Adrenal gland (tissue), 5 donors: ENCODE measurements at regions not wholly inside any gene's neighbourhood (a gene's known extent, or its start where the extent isn't known, plus 50 kb on each side); places are given as distances from the start of the nearest gene placed in this dataset.

ENCODE experiments used
- POLR2A ChIP-seq, 2 donors: fragments of 450-650 bp; IDR thresholded peaks; one replicate each; pipeline ENCODE4 v1.6.1; 2017; ENCODE audit warnings: antibody characterized with exemption in 2 of 2, mild to moderate bottlenecking in 2 of 2, moderate library complexity in 1 of 2
- TF ChIP-seq, protein P1 (sequence below), 6 experiments: fragments of 450-650 bp in 4 of 6; fragments of 200-600 bp in 2 of 6; sonication (generic) in 1 of 6; IDR thresholded peaks; 1 replicate in 5 of 6; 2 replicates in 1 of 6; pipeline versions ENCODE4 v1.5.1 to v1.8.0; 2016 to 2021; ENCODE audit warnings: antibody characterized with exemption in 6 of 6, mild to moderate bottlenecking in 2 of 6, moderate library complexity in 1 of 6
- donor health status: DM: no; HTN: no; CAD: no.

DNA sequence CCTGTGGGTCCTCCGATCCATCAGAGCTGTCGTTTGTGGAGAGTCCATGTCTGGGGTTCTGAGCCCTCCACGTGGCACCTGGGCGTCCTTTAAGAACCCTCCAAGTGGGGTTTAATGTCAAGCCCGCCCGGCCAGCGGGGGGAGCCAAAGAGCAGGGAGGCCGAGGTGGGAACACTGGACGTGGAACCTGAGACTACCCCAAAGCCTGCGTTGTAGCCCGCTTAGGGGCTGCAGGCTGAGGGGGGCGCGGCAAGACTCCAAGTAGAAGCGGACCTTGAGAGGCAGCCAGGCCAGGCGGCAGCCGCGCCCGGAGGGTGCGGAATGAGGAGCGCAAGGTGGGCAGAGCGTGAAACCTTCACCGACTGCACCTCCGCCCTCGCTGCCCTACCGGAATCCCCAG is 126.2 kb upstream of the ATP10A start:
- TF ChIP-seq, protein P1, sequence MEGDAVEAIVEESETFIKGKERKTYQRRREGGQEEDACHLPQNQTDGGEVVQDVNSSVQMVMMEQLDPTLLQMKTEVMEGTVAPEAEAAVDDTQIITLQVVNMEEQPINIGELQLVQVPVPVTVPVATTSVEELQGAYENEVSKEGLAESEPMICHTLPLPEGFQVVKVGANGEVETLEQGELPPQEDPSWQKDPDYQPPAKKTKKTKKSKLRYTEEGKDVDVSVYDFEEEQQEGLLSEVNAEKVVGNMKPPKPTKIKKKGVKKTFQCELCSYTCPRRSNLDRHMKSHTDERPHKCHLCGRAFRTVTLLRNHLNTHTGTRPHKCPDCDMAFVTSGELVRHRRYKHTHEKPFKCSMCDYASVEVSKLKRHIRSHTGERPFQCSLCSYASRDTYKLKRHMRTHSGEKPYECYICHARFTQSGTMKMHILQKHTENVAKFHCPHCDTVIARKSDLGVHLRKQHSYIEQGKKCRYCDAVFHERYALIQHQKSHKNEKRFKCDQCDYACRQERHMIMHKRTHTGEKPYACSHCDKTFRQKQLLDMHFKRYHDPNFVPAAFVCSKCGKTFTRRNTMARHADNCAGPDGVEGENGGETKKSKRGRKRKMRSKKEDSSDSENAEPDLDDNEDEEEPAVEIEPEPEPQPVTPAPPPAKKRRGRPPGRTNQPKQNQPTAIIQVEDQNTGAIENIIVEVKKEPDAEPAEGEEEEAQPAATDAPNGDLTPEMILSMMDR (IDR thresholded peaks at IDR 0.05) = no peak
- no peak for TF ChIP-seq POLR2A (IDR thresholded peaks at IDR 0.05)
